ENCODE measurements at regions not wholly inside any gene's neighbourhood (a gene's known extent, or its start where the extent isn't known, plus 50 kb on each side); places are given as distances from the start of the nearest gene placed in this dataset.
A peak's percentile ranks its signal among the peaks of the same experiment; 100 is the strongest.
"Not testable (repeated sequence)": the region's sequence is repeated elsewhere in the genome, so short reads cannot be mapped to it uniquely, and the experiment has no call there.

- TF ChIP-seq, protein P1, sequence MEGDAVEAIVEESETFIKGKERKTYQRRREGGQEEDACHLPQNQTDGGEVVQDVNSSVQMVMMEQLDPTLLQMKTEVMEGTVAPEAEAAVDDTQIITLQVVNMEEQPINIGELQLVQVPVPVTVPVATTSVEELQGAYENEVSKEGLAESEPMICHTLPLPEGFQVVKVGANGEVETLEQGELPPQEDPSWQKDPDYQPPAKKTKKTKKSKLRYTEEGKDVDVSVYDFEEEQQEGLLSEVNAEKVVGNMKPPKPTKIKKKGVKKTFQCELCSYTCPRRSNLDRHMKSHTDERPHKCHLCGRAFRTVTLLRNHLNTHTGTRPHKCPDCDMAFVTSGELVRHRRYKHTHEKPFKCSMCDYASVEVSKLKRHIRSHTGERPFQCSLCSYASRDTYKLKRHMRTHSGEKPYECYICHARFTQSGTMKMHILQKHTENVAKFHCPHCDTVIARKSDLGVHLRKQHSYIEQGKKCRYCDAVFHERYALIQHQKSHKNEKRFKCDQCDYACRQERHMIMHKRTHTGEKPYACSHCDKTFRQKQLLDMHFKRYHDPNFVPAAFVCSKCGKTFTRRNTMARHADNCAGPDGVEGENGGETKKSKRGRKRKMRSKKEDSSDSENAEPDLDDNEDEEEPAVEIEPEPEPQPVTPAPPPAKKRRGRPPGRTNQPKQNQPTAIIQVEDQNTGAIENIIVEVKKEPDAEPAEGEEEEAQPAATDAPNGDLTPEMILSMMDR (IDR thresholded peaks at IDR 0.05), result no peak
- Histone ChIP-seq H3K4me3 (no peak overlapping the region), H3K4me1 (no peaks in the 10 kb centered on the region), H3K9me3 (no peaks in the 10 kb centered on the region), H3K27me3 (ENCODE audit: insufficient read depth in 3 of 3, low read length in 2 of 3) (no peaks in the 10 kb centered on the region), H3K27ac (no peak overlapping the region), H3K36me3 (ENCODE audit: insufficient read depth in 1 of 2, low read depth in 1 of 2) (no peaks in the 10 kb centered on the region)
- DNase-seq (no peak), ATAC-seq (no peak)
- intact Hi-C loops (cut with DNase I), result no loop called here
Measured at GRCh38 chrX:13159886-13160285, 115.5 kb upstream of the FAM9C start.

DNA sequence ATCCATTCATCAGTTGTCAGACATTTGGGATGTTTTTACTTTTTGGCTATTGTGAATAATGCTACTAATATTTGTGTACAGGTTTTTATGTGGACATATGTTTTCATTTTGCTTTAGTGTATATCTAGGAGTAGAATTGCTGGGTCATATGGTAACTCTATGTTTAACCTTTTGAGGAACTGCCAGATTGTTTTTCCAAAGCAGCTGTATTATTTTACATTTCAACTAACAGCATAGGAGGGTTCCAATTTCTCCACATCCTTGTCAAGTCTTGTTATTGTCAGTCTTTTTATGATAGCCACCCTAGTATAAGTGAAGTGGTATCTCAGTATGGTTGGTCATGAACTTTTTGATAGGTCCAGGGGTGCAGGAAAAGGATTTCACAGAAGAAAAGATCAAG, 114.5 kb upstream of the FAM9C start:
- Histone ChIP-seq H3K4me1 (no peaks in the 10 kb centered on the region), H3K27me3 (ENCODE audit: insufficient read depth in 3 of 3, low read length in 2 of 3) (no peaks in the 10 kb centered on the region), H3K36me3 (ENCODE audit: insufficient read depth in 1 of 2, low read depth in 1 of 2) (no peaks in the 10 kb centered on the region), H3K27ac (no peak overlapping the region), H3K9me3 (no peaks in the 10 kb centered on the region), H3K4me3 (no peak overlapping the region)
- TF ChIP-seq, protein P1 (IDR thresholded peaks at IDR 0.05), result no peak
- intact Hi-C loops (cut with DNase I), result no loop called here
- ATAC-seq, result no peak
- DNase-seq, result no peak

DNA sequence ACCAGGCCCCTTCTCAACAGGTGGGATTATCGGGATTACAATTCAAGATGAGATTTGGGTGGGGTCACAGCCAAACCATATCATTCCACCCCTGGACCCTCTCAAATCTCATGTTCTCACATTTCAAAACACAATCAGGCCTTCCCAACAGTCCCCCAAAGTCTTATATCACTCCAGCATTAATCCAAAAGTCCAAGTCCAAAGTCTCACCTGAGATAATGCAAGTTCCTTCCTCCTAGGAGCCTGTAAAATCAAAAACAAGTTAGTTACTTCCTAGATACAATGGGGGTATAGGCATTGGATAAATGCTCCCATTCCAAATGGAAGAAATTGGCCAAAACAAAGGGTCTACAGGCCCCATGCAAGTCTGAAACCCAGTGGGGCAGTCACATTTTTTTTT, 111.1 kb upstream of the FAM9C start:
- WGBS, 3 donors, result 94 to 100% (median 94%) methylated on average over 1 of the region's 1 CpG
- H3K4me1 ChIP-seq; H3K27me3 ChIP-seq (ENCODE audit: insufficient read depth in 3 of 3, low read length in 2 of 3); DNase-seq; H3K4me3 ChIP-seq; H3K27ac ChIP-seq; H3K36me3 ChIP-seq (ENCODE audit: insufficient read depth in 1 of 2, low read depth in 1 of 2); intact Hi-C loops (cut with DNase I); H3K9me3 ChIP-seq; ATAC-seq: not testable (repeated sequence)

GRCh38 chrX:13153796-13154195, 109.4 kb upstream of the FAM9C start:
- Histone ChIP-seq H3K27ac (no peak overlapping the region), H3K4me1 (no peaks in the 10 kb centered on the region), H3K9me3 (no peaks in the 10 kb centered on the region), H3K36me3 (ENCODE audit: insufficient read depth in 1 of 2, low read depth in 1 of 2) (no peaks in the 10 kb centered on the region), H3K27me3 (ENCODE audit: insufficient read depth in 3 of 3, low read length in 2 of 3) (peaks cover 0 to 9% (median 0%) of the 10 kb centered on the region in 3 donors), H3K4me3 (no peak overlapping the region)
- DNase-seq (peak in 1 of 2 donors; percentile 14), ATAC-seq (no peak)
- intact Hi-C loops (cut with DNase I), result no loop called here
- TF ChIP-seq, protein P1 (IDR thresholded peaks at IDR 0.05), result no peak
- 62 to 68% (median 63%) methylated on average over 3 of the region's 3 CpGs for WGBS, 3 donors

DNA sequence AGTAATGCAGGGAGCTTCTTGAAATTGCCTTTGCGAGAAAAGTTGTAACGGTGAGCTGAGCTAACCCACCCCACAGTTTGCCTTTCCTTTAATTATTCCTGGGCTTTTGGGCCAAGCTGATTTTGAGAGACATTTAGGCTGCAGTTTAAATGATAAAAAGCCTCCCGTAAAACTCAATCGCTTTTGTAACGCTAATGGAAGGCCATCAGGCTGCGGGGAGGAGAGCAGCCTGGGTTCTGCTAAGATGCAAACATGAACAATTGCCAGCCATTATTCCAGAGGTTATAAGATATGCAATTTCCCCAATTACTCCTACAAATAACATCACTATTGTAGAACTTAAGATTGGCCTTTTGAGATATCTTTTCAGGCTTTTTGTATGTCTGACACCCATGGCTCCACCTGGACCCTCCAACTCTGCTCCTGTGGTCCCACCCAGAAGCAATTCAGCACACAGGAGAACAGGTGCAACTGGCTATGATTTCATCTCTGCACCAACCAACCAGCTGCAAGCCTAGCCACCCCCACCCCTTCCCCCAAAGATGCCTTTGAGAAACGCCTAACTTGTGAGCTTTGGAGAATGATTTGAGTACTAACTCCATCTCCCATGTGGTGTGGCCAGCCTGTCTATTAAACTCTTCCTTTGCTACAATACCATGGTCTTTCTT, 108.2 kb upstream of the FAM9C start:
- Histone ChIP-seq H3K36me3 (ENCODE audit: insufficient read depth in 1 of 2, low read depth in 1 of 2) (no peaks in the 10 kb centered on the region), H3K27me3 (ENCODE audit: insufficient read depth in 3 of 3, low read length in 2 of 3) (peaks cover 0 to 9% (median 0%) of the 10 kb centered on the region in 3 donors), H3K9me3 (no peaks in the 10 kb centered on the region), H3K27ac (no peak overlapping the region), H3K4me3 (no peak overlapping the region), H3K4me1 (no peaks in the 10 kb centered on the region)
- ATAC-seq, result no peak
- TF ChIP-seq, protein P1 (IDR thresholded peaks at IDR 0.05), result no peak
- DNase-seq, result no peak
- intact Hi-C loops (cut with DNase I), result no loop called here
- WGBS, 3 donors, result 72 to 90% (median 76%) methylated on average over 7 of the region's 7 CpGs

Measured in psoas muscle (tissue), 7 donors.